ENCODE measurements at regions not wholly inside any gene's neighbourhood (a gene's known extent, or its start where the extent isn't known, plus 50 kb on each side); places are given as distances from the start of the nearest gene placed in this dataset.

- no peak overlapping the region for H3K4me3 ChIP-seq (ENCODE audit: low read length)
- H3K4me2 ChIP-seq (ENCODE audit: low read length): no peak overlapping the region
- no peak overlapping the region for H3K9ac ChIP-seq (ENCODE audit: low read depth, low read length)
- no peaks in the 10 kb centered on the region for H3K9me3 ChIP-seq (replicated peaks; ENCODE audit: low read length)
- no peaks in the 10 kb centered on the region for H3K36me3 ChIP-seq (ENCODE audit: insufficient read depth, low read length)
- no peaks in the 10 kb centered on the region for H3K27me3 ChIP-seq (ENCODE audit: control insufficient read depth, insufficient read depth, low read length)
- H3K4me1 ChIP-seq (ENCODE audit: control insufficient read depth, insufficient read depth, low read length): peaks cover 17% of the 10 kb centered on the region
These were observed 118.5 kb downstream of the LYZL1 start for GRCh38 chr10:29407280-29407858.

All from skeletal muscle satellite cell (primary cell).